GM18502 (cell line): ENCODE measurements at regions not wholly inside any gene's neighbourhood (a gene's known extent, or its start where the extent isn't known, plus 50 kb on each side); places are given as distances from the start of the nearest gene placed in this dataset.
"Not testable (repeated sequence)": the region's sequence is repeated elsewhere in the genome, so short reads cannot be mapped to it uniquely, and the experiment has no call there.

Source experiments
- ATAC-seq: cut with Tn5 transposase; IDR thresholded peaks from one replicate; pipeline ENCODE4 v1.9.1; 2021; ENCODE audit warnings: mild to moderate bottlenecking; ENCODE audit not compliant: unreplicated experiment, poor library complexity

GRCh38 chrX:111041018-111041462 is 55.0 kb upstream of the PAK3 start:
- peak; percentile 65 for ATAC-seq

- peak; percentile 44 for ATAC-seq
These were observed 55.5 kb upstream of the PAK3 start for GRCh38 chrX:111040377-111041017.

- no peak for ATAC-seq
These were observed 56.4 kb upstream of the PAK3 start for GRCh38 chrX:111039606-111040005.

- no peak for ATAC-seq
These were observed 60.0 kb upstream of the PAK3 start for GRCh38 chrX:111035991-111036390.

- ATAC-seq: no peak
These were observed 60.7 kb upstream of the PAK3 start for GRCh38 chrX:111035256-111035655.

GRCh38 chrX:111022998-111023397 is 73.0 kb upstream of the PAK3 start:
- not testable (repeated sequence) for ATAC-seq

- no peak for ATAC-seq
These were observed 75.7 kb upstream of the PAK3 start for GRCh38 chrX:111020283-111020682.

- ATAC-seq: no peak
These were observed 82.1 kb upstream of the PAK3 start for GRCh38 chrX:111013778-111014455.

GRCh38 chrX:111010111-111010510 is 85.9 kb upstream of the PAK3 start:
- ATAC-seq: no peak

GRCh38 chrX:111009256-111009655 is 86.7 kb upstream of the PAK3 start:
- ATAC-seq: no peak

- ATAC-seq: no peak
These were observed 87.9 kb upstream of the PAK3 start for GRCh38 chrX:111008126-111008525.

GRCh38 chrX:111007238-111007637 is 88.8 kb upstream of the PAK3 start:
- no peak for ATAC-seq

GRCh38 chrX:111006116-111006515 is 89.9 kb upstream of the PAK3 start:
- no peak for ATAC-seq

GRCh38 chrX:111005166-111005565 is 90.8 kb upstream of the PAK3 start:
- no peak for ATAC-seq

GRCh38 chrX:111003118-111003517 is 92.9 kb upstream of the PAK3 start:
- no peak for ATAC-seq

GRCh38 chrX:110992611-110993010 is 103.4 kb upstream of the PAK3 start:
- peak; percentile 71 for ATAC-seq

GRCh38 chrX:110989869-110990268 is 106.1 kb upstream of the PAK3 start:
- no peak for ATAC-seq

GRCh38 chrX:110989447-110989846 is 106.5 kb upstream of the PAK3 start:
- no peak for ATAC-seq

- ATAC-seq: no peak
These were observed 108.7 kb upstream of the PAK3 start for GRCh38 chrX:110987292-110987691.

- ATAC-seq: no peak
These were observed 110.5 kb upstream of the PAK3 start for GRCh38 chrX:110985470-110985869.

- ATAC-seq: no peak
These were observed 113.0 kb upstream of the PAK3 start for GRCh38 chrX:110983024-110983423.

GRCh38 chrX:110966839-110967238 is 129.2 kb upstream of the PAK3 start:
- ATAC-seq: no peak
